ENCODE measurements at regions not wholly inside any gene's neighbourhood (a gene's known extent, or its start where the extent isn't known, plus 50 kb on each side); places are given as distances from the start of the nearest gene placed in this dataset.

DNA sequence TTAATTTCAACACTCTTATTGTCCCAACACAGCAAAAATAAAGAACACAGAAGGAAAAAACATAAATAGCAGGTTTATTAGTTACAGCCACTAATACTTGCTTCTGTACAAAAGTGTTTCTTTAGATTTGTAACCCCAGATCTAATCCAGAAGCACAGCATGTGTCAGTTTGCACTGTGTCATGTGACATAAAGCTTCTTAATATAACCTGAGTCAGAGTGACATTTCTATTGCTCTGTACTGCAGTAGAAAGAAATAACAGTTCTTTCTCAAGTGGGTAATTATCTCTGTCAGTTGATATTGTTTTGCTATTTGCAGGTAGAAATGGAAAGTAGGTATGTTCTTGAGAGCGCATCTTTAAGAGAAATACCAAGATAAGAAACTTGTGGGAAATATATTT lies 422.5 kb downstream of the ZIC3 start:
- no peaks in the 10 kb centered on the region for H3K36me3 ChIP-seq (replicated peaks in 1 of 2; ENCODE audit: insufficient read depth in 1 of 2, low read depth in 2 of 2)
- no peaks in the 10 kb centered on the region for H3K27me3 ChIP-seq
- 61 to 85% methylated on average over 1 of the region's 1 CpG for WGBS, 2 donors
- H3K4me3 ChIP-seq = no peak overlapping the region
- no peak overlapping the region for H3K27ac ChIP-seq
- no peak for TF ChIP-seq POLR2A (IDR thresholded peaks at IDR 0.05)
- TF ChIP-seq, protein P1, sequence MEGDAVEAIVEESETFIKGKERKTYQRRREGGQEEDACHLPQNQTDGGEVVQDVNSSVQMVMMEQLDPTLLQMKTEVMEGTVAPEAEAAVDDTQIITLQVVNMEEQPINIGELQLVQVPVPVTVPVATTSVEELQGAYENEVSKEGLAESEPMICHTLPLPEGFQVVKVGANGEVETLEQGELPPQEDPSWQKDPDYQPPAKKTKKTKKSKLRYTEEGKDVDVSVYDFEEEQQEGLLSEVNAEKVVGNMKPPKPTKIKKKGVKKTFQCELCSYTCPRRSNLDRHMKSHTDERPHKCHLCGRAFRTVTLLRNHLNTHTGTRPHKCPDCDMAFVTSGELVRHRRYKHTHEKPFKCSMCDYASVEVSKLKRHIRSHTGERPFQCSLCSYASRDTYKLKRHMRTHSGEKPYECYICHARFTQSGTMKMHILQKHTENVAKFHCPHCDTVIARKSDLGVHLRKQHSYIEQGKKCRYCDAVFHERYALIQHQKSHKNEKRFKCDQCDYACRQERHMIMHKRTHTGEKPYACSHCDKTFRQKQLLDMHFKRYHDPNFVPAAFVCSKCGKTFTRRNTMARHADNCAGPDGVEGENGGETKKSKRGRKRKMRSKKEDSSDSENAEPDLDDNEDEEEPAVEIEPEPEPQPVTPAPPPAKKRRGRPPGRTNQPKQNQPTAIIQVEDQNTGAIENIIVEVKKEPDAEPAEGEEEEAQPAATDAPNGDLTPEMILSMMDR (IDR thresholded peaks at IDR 0.05) = no peak
- intact Hi-C loops (cut with DNase I) = no loop called here
- ATAC-seq (no peak), DNase-seq (no peak)
- no peaks in the 10 kb centered on the region for H3K9me3 ChIP-seq
- H3K4me1 ChIP-seq = no peaks in the 10 kb centered on the region

DNA sequence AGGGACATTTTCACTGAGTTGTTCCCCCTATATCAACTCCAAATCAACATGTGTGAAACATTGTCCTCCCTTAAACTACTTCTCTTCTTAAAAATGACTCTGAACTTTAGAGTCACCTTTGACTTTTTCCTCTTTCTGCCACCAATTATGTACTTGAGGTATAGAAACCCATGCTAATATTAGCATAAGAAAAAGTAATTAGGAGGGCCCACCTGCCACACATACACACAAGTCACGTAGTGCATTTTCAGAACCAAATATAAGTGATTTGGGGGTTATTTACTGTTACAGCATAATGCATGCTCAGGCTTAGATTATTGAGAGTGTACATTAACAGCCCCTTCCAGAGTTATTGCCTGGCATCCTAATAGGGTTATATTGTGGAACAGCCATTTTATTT lies 432.7 kb downstream of the ZIC3 start:
- H3K27ac ChIP-seq = no peak overlapping the region
- intact Hi-C loops (cut with DNase I) = no loop called here
- no peaks in the 10 kb centered on the region for H3K4me1 ChIP-seq

DNA sequence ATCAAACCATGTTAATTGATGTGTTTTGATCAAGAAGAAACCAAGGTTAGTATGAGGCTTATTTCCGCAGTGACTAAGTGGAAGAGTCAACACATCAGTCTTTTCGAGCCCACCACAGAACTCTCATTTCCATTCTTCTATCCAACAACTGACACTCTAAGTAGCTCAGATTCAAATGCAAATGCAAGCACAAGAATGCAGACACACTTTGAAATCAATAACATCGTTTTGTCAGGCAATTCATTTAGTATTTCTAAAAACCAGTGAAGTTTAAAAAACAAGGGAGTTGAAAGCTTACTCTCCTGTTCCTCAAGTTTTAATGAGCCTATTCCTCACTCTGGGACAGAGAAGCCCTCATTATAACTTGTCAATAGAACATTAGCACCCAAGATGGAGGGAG lies 433.1 kb downstream of the ZIC3 start:
- Histone ChIP-seq H3K27ac (no peak overlapping the region), H3K9me3 (no peaks in the 10 kb centered on the region), H3K4me1 (no peaks in the 10 kb centered on the region), H3K4me3 (no peak overlapping the region), H3K36me3 (replicated peaks in 1 of 2; ENCODE audit: insufficient read depth in 1 of 2, low read depth in 2 of 2) (no peaks in the 10 kb centered on the region), H3K27me3 (no peaks in the 10 kb centered on the region)
- DNase-seq (no peak), ATAC-seq (no peak)
- TF ChIP-seq, protein P1 (IDR thresholded peaks at IDR 0.05) = no peak
- TF ChIP-seq POLR2A (IDR thresholded peaks at IDR 0.05) = no peak
- 27 to 34% methylated on average over 3 of the region's 3 CpGs for WGBS, 2 donors
- intact Hi-C loops (cut with DNase I) = no loop called here

More for the DNA sequence above, 432.7 kb downstream of the ZIC3 start:
- H3K4me3 ChIP-seq = no peak overlapping the region
- DNase-seq = no peak
- no peaks in the 10 kb centered on the region for H3K36me3 ChIP-seq (replicated peaks in 1 of 2; ENCODE audit: insufficient read depth in 1 of 2, low read depth in 2 of 2)
- TF ChIP-seq, protein P1 (IDR thresholded peaks at IDR 0.05) = no peak
- no peak for TF ChIP-seq POLR2A (IDR thresholded peaks at IDR 0.05)
- no peaks in the 10 kb centered on the region for H3K27me3 ChIP-seq
- no peak for ATAC-seq
- WGBS, 2 donors = 63 to 73% methylated on average over 1 of the region's 1 CpG
- H3K9me3 ChIP-seq = no peaks in the 10 kb centered on the region

DNA sequence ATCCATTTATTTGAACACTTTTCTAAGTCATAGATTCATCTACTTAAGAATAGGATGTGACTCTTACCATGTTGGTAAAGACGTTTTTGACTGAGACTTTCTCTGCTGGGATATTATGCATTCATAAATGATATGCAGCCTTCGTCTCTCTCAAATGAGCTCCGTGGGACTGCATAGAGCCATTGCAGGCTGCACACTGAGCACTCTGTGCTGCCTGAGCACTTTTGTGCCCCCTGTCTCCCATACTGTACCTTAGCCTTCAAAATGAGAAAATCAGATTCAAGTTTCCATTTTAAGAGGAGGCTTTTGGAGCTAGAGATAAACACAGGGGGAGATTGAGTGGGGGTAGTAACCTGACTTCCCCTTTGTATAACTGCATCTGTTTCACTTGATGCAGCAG lies 433.6 kb downstream of the ZIC3 start:
- no peak for ATAC-seq
- WGBS, 2 donors = 24 to 33% methylated on average over 3 of the region's 3 CpGs
- H3K36me3 ChIP-seq (replicated peaks in 1 of 2; ENCODE audit: insufficient read depth in 1 of 2, low read depth in 2 of 2) = no peaks in the 10 kb centered on the region

DNA sequence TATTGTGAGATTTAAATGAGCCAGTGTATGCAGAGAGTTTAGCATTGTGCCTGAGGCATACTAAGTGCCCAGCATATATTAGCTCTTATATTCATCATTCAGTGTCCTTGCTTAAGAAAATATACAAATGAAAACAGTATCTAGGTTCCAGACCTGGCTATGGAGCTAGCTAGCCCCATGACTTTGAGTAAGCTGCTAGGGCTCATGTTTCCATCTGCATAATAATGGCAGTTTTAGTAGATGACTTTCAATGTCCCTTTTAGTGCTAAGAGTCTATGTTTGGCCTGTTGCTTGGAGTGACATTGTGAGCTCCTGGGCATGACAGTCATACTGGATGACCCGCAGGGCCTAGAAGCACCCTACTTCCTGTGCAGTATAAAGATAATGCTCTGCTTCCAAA lies 435.3 kb downstream of the ZIC3 start:
- ATAC-seq = no peak
- no peaks in the 10 kb centered on the region for H3K9me3 ChIP-seq
- DNase-seq = no peak
- WGBS, 2 donors = 58% methylated on average over 1 of the region's 1 CpG; no CpG with 5 or more reads in 1 of the 2 donors
- H3K27ac ChIP-seq = no peak overlapping the region
- no peaks in the 10 kb centered on the region for H3K36me3 ChIP-seq (replicated peaks in 1 of 2; ENCODE audit: insufficient read depth in 1 of 2, low read depth in 2 of 2)
- H3K27me3 ChIP-seq = no peaks in the 10 kb centered on the region
- no peaks in the 10 kb centered on the region for H3K4me1 ChIP-seq
- no peak overlapping the region for H3K4me3 ChIP-seq
- no peak for TF ChIP-seq POLR2A (IDR thresholded peaks at IDR 0.05)
- TF ChIP-seq, protein P1 (IDR thresholded peaks at IDR 0.05) = no peak
- intact Hi-C loops (cut with DNase I) = no loop called here

More for the DNA sequence above, 433.6 kb downstream of the ZIC3 start:
- H3K9me3 ChIP-seq = no peaks in the 10 kb centered on the region
- no peak overlapping the region for H3K4me3 ChIP-seq
- H3K4me1 ChIP-seq = no peaks in the 10 kb centered on the region
- H3K27me3 ChIP-seq = no peaks in the 10 kb centered on the region
- TF ChIP-seq, protein P1 (IDR thresholded peaks at IDR 0.05) = no peak
- TF ChIP-seq POLR2A (IDR thresholded peaks at IDR 0.05) = no peak
- H3K27ac ChIP-seq = no peak overlapping the region
- intact Hi-C loops (cut with DNase I) = no loop called here
- no peak for DNase-seq
